ENCODE measurements at regions not wholly inside any gene's neighbourhood (a gene's known extent, or its start where the extent isn't known, plus 50 kb on each side); places are given as distances from the start of the nearest gene placed in this dataset.
"Not testable (repeated sequence)": the region's sequence is repeated elsewhere in the genome, so short reads cannot be mapped to it uniquely, and the experiment has no call there.

DNA sequence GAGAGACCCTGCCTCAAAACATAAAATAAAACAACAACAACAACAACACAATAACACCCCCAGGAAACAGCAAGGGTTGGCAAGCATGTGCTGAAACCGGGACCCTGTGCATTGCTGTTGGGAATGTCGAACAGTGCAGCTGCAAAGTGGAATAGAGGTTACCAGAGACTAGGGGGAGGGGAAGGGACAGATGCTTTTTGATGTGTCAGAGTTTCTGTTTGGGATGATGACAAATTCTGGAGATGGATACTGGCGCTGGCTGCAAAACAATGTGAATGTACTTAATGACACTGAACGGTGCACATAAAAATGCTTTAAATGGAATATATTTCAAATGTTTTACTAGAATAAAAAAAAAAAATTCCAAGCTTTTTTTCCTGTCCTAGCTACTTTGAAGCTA, 241.8 kb downstream of the TEX36 start:
- H3K9me3 Mint-ChIP-seq = no peaks in the 10 kb centered on the region
- H3K27ac Mint-ChIP-seq = no peak overlapping the region
- H3K27me3 Mint-ChIP-seq (ENCODE audit: low read depth) = no peaks in the 10 kb centered on the region
- no peaks in the 10 kb centered on the region for H3K36me3 Mint-ChIP-seq (ENCODE audit: low read depth)
- H3K4me1 Mint-ChIP-seq (ENCODE audit: low read depth) = no peaks in the 10 kb centered on the region
- H3K4me3 Mint-ChIP-seq = no peak overlapping the region

DNA sequence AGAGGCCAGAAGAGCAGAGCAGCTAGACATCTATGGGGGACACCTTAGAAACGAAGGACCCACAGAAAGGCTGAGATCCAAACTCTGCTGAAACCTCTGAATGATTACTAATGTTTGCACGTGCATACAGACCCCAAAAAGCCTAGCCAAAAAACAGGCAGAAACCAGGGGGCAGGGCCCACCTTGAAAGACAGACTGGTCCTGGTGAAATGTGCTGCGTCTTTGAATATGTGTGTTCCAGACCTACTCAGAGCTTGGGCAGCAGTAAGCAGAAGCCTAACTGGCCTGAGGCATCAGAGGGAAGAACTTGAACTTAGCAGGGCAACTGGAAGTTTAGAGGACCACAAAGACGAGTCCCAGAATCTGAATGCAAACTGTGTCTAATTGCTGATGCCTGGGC, 251.8 kb downstream of the TEX36 start:
- H3K4me3 Mint-ChIP-seq = no peak overlapping the region
- H3K27me3 Mint-ChIP-seq (ENCODE audit: low read depth) = no peaks in the 10 kb centered on the region
- H3K36me3 Mint-ChIP-seq (ENCODE audit: low read depth) = no peaks in the 10 kb centered on the region
- H3K4me1 Mint-ChIP-seq (ENCODE audit: low read depth) = no peaks in the 10 kb centered on the region
- peaks cover 4% of the 10 kb centered on the region for H3K9me3 Mint-ChIP-seq
- no peak overlapping the region for H3K27ac Mint-ChIP-seq

DNA sequence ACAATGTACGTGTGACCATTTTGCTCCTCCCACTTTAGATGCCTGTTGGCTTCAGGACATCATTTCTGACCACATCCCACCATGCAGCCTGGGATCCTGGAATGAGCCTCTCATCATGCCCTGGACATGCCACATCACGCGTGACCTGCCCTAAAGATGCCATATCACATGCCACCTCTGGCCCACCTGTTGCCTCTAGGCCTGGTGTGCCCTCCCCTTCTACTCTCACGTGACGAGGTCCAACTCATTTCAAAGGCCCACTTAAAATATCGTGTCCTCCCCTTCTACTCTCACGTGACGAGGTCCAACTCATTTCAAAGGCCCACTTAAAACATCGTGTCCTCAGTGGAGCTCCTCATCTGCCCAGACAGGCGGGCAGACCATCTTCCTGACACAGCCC, 254.9 kb downstream of the TEX36 start:
- H3K9me3 Mint-ChIP-seq = peaks cover 4% of the 10 kb centered on the region
- H3K4me1 Mint-ChIP-seq (ENCODE audit: low read depth) = no peaks in the 10 kb centered on the region
- no peaks in the 10 kb centered on the region for H3K27me3 Mint-ChIP-seq (ENCODE audit: low read depth)
- H3K36me3 Mint-ChIP-seq (ENCODE audit: low read depth) = no peaks in the 10 kb centered on the region
- no peak overlapping the region for H3K27ac Mint-ChIP-seq
- no peak overlapping the region for H3K4me3 Mint-ChIP-seq

DNA sequence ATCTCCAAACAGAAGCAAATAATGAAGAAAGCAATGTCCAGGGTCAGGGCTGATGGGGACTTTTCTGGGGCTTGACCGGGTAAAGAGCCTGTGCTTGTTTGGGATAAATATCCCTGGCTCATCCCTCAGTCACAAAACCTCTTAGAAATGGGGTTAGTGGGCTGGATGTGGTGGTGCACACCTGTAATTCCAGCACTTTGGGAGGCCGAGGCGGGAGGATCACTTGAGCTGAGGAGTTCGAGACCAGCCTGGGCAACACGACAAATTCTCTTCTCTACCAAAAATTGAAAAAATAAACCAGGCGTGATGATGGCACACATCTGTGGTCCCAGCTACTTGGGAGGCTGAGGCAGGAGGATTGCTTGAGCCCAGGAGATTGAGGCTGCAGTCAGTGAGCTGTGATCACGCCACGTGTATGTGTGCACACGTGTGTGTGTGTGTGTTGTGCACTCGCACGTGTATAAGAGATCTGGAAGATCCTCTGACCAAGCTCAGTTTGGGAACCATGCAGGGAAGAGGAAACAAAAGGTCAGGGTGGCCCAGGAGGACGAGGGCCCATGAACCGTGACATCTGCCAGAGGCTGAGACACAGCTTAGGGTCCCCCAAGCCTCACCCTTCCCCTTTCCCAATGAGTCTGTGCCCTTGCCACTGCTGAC, 258.6 kb downstream of the TEX36 start:
- Mint-ChIP-seq H3K27ac (no peak overlapping the region), H3K4me1 (ENCODE audit: low read depth) (no peaks in the 10 kb centered on the region), H3K9me3 (peaks cover 3% of the 10 kb centered on the region), H3K4me3 (no peak overlapping the region), H3K36me3 (ENCODE audit: low read depth) (no peaks in the 10 kb centered on the region), H3K27me3 (ENCODE audit: low read depth) (no peaks in the 10 kb centered on the region)

DNA sequence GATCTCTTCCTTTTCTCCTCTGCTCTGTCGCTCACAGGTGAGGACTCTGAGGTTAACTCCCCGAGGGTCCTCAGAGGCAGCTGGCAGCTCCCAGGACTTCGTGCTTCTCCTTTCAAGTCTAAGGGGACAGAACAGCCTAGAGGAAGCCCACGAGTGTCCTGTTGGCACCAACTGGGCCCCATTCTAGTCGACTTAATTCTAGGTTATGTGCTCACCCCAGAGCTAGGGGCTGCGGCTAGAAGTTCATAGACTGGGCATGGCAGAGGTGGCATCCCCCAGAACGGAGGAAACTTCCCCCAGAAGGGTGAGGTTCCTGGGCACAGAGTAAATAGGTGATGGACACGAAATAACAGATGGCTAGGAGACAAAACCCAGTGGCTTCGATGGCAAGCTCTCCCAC, 259.4 kb downstream of the TEX36 start:
- Mint-ChIP-seq H3K27ac (no peak overlapping the region), H3K4me1 (ENCODE audit: low read depth) (no peaks in the 10 kb centered on the region), H3K9me3 (peaks cover 3% of the 10 kb centered on the region), H3K27me3 (ENCODE audit: low read depth) (no peaks in the 10 kb centered on the region), H3K4me3 (no peak overlapping the region), H3K36me3 (ENCODE audit: low read depth) (no peaks in the 10 kb centered on the region)

DNA sequence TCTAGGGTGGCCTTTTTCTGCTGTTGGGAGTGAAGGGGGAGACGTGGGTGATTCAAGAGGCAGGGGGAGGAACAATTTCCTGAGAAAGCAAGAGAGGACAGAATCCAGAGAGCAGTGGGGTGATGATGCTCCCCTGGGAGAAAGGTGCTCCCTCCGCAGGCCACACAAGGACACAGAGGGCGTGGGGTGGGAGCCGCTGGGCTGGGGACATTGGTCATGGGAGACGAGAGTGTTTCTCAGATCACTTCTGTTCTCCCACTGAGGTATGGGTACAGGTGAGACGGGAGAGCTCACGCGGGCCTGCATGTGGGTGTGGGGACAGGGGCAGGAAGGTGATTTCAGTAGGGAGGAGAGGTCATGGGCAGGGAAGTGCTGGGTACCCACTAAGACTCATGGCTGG, 259.5 kb upstream of the CTBP2 start:
- Mint-ChIP-seq H3K27me3 (ENCODE audit: low read depth) (no peaks in the 10 kb centered on the region), H3K27ac (no peak overlapping the region), H3K4me1 (ENCODE audit: low read depth) (no peaks in the 10 kb centered on the region), H3K9me3 (peaks cover 3% of the 10 kb centered on the region), H3K4me3 (no peak overlapping the region), H3K36me3 (ENCODE audit: low read depth) (no peaks in the 10 kb centered on the region)

DNA sequence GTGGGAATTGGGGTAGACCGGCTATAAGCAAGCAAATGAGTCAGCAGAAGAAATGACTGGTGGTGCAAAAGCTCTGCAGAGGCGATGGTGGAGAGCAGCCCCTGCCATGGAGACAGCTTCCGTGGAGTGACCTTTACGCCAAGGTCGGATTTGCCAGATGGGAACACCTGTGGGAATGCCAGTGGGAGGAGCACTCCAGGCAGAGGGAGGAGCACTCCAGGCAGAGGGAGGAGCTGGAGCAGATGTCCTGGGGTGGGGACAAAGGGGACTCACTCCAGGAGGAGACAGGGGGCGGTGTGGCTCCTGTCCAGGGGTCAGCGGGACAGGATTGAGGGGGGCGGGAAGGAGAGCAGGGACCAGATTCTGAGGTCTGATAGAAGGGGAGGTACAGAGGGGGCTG, 258.8 kb upstream of the CTBP2 start:
- Mint-ChIP-seq H3K9me3 (peaks cover 3% of the 10 kb centered on the region), H3K4me3 (no peak overlapping the region), H3K27ac (no peak overlapping the region), H3K36me3 (ENCODE audit: low read depth) (no peaks in the 10 kb centered on the region), H3K4me1 (ENCODE audit: low read depth) (no peaks in the 10 kb centered on the region), H3K27me3 (ENCODE audit: low read depth) (no peaks in the 10 kb centered on the region)

DNA sequence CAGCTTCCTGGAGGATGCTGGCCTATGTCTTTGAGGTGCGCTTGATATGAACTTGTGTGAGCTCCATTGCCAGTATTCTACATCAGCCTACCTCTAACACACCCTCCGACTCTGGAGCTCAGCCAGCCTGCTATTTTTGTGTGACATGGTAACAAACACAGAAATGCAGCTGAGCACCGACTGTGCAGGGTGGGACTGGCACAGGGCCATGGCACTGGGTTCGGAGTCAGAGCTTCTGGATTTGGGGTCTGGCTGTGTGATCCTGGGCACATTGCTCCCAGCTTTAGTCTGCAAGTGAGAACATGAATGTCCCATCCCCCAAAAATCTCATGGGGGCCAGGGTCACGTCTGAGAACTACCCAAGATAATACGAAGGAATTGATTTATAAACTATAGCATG, 257.2 kb upstream of the CTBP2 start:
- Mint-ChIP-seq H3K27ac (no peak overlapping the region), H3K27me3 (ENCODE audit: low read depth) (no peaks in the 10 kb centered on the region), H3K9me3 (peaks cover 3% of the 10 kb centered on the region), H3K4me3 (no peak overlapping the region), H3K4me1 (ENCODE audit: low read depth) (no peaks in the 10 kb centered on the region), H3K36me3 (ENCODE audit: low read depth) (no peaks in the 10 kb centered on the region)

DNA sequence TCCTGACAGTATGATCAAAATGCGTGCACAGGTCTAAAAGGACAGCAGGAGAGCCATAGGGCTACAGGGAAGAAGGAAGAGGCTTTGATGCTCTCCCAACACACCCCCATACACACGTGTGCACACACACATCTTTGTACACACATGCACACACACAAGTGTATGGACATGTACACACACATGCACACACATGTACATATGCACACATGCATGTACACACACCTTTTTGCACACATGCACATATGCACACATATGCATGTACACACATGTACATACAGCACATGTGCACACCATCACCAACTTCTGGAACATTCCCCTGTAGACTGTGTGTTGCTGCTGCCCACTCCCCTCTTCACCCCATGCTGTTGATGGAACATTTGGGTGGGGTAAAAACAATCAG, 255.6 kb upstream of the CTBP2 start:
- H3K27ac Mint-ChIP-seq = no peak overlapping the region
- H3K4me1 Mint-ChIP-seq (ENCODE audit: low read depth) = no peaks in the 10 kb centered on the region
- H3K27me3 Mint-ChIP-seq (ENCODE audit: low read depth) = no peaks in the 10 kb centered on the region
- no peaks in the 10 kb centered on the region for H3K36me3 Mint-ChIP-seq (ENCODE audit: low read depth)
- H3K4me3 Mint-ChIP-seq = no peak overlapping the region
- no peaks in the 10 kb centered on the region for H3K9me3 Mint-ChIP-seq

DNA sequence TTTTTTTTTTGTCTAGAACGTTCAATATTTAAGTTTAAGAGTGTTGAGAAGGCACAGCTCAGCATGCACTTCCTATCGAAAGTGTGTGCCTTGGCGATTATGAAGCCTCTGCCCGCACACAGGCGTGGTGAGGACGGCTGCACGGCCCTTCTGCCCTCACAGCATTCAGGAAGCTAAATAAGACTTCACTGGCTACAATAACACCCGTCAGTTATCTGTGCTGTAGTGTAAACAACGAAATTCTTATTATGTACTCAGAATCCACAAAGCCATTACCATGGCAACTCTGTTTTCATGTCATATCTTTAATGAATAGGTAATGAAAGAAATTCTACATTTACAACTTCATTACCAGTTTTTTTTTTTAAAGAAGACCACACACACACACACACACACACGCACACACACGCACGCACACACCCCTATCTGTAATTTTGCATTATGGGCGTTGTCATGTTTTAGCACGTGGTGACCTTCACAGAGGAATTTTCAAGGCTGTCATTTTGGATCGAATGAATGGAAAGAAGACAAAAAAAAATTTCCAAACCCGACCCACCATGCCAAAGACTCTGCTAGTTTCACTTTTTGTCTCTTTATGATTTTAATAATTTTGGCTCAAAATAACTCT, 254.8 kb upstream of the CTBP2 start:
- Mint-ChIP-seq H3K4me3 (no peak overlapping the region), H3K9me3 (no peaks in the 10 kb centered on the region), H3K27ac (no peak overlapping the region), H3K4me1 (ENCODE audit: low read depth) (no peaks in the 10 kb centered on the region), H3K36me3 (ENCODE audit: low read depth) (no peaks in the 10 kb centered on the region), H3K27me3 (ENCODE audit: low read depth) (no peaks in the 10 kb centered on the region)

DNA sequence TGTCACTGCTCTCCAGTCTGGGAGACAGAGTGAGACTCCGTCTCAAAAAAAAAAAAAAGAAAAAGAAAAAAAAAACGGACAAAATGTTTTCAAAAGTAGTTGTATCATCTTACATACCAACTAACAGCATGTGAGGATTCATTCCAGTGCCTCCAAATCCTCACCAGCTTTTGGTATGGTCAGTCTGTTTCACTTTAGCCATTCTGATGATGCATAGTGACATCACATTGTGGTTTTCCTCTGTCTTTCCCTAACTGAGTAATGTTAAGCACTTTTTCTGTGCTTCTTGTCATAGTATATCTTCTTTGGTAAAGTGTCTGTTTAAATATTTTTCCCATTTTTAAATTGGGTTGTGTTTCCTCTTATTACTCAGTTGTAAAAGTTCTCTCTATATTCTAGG, 251.4 kb upstream of the CTBP2 start:
- no peaks in the 10 kb centered on the region for H3K36me3 Mint-ChIP-seq (ENCODE audit: low read depth)
- H3K27me3 Mint-ChIP-seq (ENCODE audit: low read depth) = no peaks in the 10 kb centered on the region
- H3K9me3 Mint-ChIP-seq = no peaks in the 10 kb centered on the region
- no peaks in the 10 kb centered on the region for H3K4me1 Mint-ChIP-seq (ENCODE audit: low read depth)
- no peak overlapping the region for H3K27ac Mint-ChIP-seq
- no peak overlapping the region for H3K4me3 Mint-ChIP-seq

DNA sequence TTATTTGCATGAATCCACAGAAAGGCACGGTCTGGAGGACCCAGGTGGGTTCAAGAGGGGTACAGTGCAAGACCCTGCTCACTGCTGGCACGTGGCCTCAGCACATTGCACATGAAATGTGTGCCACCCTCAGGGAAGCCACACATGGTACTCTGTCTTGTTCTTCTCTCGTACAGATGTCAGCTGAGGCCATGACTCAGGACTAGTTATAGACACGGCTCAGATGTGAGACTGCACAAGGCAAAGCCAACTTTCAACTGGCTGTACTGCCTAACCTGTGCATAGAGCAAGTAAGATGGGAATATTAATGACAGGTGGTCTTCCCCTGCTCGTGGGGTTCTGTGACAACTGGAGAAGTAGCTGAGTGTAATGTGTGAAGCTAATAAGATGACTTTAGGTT, 249.4 kb upstream of the CTBP2 start:
- Mint-ChIP-seq H3K4me1 (ENCODE audit: low read depth) (no peaks in the 10 kb centered on the region), H3K27me3 (ENCODE audit: low read depth) (no peaks in the 10 kb centered on the region), H3K4me3 (no peak overlapping the region), H3K36me3 (ENCODE audit: low read depth) (no peaks in the 10 kb centered on the region), H3K27ac (no peak overlapping the region), H3K9me3 (no peaks in the 10 kb centered on the region)

DNA sequence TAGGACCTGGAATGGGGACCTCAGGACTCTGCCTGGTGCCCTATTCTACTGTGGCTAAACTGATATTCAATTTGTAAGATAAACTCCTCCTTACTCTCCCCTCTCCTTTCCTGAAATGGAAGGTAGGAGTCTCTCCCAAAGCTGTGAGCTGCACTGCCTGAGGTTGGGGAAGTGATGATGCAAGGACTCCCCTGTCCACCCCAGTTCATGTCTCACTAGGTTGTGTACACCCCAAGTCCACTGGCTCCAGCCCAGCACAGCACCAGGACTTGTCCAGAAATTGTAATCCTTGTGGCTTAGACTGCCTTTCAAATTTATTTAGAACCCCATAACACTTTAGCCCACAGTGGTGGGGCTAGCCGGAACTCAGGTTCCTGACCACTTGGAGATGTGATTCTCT, 247.2 kb upstream of the CTBP2 start:
- no peak overlapping the region for H3K27ac Mint-ChIP-seq
- no peaks in the 10 kb centered on the region for H3K9me3 Mint-ChIP-seq
- H3K4me1 Mint-ChIP-seq (ENCODE audit: low read depth) = no peaks in the 10 kb centered on the region
- H3K4me3 Mint-ChIP-seq = no peak overlapping the region
- no peaks in the 10 kb centered on the region for H3K27me3 Mint-ChIP-seq (ENCODE audit: low read depth)
- no peaks in the 10 kb centered on the region for H3K36me3 Mint-ChIP-seq (ENCODE audit: low read depth)

DNA sequence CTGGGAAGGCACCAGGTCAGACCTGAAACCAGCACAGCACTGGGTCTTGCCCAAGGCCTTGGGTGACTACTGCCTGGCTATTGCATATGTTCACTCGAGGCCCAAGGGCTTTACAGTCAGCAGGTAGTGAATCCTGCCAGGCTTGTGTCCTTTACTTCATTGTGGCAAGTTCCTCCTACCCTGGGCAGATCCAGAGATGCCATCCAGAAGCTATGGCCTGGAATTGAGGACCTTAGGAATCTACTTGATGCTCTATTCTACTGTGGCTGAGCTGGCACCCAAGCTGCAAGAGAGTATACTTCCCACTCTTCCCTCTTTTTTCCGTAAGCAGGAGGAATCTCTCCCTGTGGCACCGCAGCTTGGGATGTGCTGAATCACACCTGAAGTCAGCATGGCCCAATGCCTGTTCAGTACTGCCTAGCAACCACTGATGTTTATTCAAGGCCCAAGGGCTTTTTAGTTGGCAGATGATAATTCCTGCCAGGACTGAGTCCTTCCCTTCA, 246.7 kb upstream of the CTBP2 start:
- Mint-ChIP-seq H3K36me3 (ENCODE audit: low read depth) (no peaks in the 10 kb centered on the region), H3K27ac (no peak overlapping the region), H3K4me1 (ENCODE audit: low read depth) (no peaks in the 10 kb centered on the region), H3K27me3 (ENCODE audit: low read depth) (no peaks in the 10 kb centered on the region), H3K4me3 (no peak overlapping the region), H3K9me3 (no peaks in the 10 kb centered on the region)

DNA sequence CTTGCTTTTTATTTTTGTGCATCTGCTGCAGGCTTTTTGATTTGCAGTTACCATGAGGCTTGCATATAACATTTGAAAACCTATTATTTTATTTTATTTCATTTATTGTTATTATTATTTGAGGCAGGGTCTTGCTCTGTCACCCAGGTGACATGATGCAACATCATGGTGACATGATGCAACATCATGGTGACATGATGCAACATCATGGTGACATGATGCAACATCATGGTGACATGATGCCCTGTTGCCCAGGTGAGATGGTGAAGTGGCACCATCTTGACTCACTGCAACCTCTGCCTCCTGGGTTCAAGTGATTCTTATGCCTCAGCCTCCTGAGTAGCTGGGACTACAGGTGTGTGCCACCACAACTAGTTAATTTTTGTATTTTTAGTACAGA, 244.5 kb upstream of the CTBP2 start:
- not testable (repeated sequence) for H3K4me1 Mint-ChIP-seq (ENCODE audit: low read depth); H3K9me3 Mint-ChIP-seq; H3K36me3 Mint-ChIP-seq (ENCODE audit: low read depth); H3K4me3 Mint-ChIP-seq; H3K27ac Mint-ChIP-seq; H3K27me3 Mint-ChIP-seq (ENCODE audit: low read depth)

DNA sequence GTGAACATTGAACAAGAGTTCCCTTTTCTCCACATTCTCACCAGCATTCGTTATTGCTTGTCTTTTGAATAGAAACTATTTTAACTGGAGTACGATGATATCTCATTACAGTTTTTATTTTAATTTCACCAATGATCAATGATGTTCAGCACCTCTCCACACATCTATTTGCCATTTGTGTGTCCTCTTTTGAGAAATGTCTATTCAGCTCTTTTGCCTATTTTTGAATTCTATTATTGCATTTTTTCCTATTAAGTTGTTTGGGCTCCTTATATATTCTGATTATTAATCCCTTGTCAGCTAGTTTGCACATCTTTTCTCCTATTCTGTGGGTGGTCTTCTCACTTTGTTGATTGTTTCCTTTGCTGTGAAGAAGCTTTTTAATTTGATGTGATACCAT, 241.1 kb upstream of the CTBP2 start:
- H3K36me3 Mint-ChIP-seq (ENCODE audit: low read depth) = no peaks in the 10 kb centered on the region
- no peak overlapping the region for H3K27ac Mint-ChIP-seq
- no peaks in the 10 kb centered on the region for H3K9me3 Mint-ChIP-seq
- H3K4me1 Mint-ChIP-seq (ENCODE audit: low read depth) = no peaks in the 10 kb centered on the region
- H3K27me3 Mint-ChIP-seq (ENCODE audit: low read depth) = no peaks in the 10 kb centered on the region
- no peak overlapping the region for H3K4me3 Mint-ChIP-seq
